Neural progenitor cell (in vitro differentiated cells): ENCODE measurements at regions not wholly inside any gene's neighbourhood (a gene's known extent, or its start where the extent isn't known, plus 50 kb on each side); places are given as distances from the start of the nearest gene placed in this dataset.

Experiments used
- DNase-seq: peaks from one replicate; pipeline ENCODE4 v3.0.0-alpha.2; 2016; ENCODE audit warnings: low spot score
- H2AFZ ChIP-seq: fragments of 200-600 bp; sonication (generic); replicated peaks from 2 replicates; pipeline ENCODE4 v1.6.1; 2016; ENCODE audit warnings: antibody characterized with exemption
- H3F3A ChIP-seq: fragments of 200-600 bp; sonication (generic); 2 replicates; pipeline ENCODE4 v1.6.1; 2016; ENCODE audit warnings: antibody characterized with exemption, low read depth
- H3K27ac ChIP-seq: fragments of 200-600 bp; sonication (generic); 2 replicates; pipeline ENCODE4 v1.5.1; 2016; ENCODE audit warnings: mild to moderate bottlenecking
- H3K27me3 ChIP-seq: fragments of 200-600 bp; sonication (generic); 2 replicates; pipeline ENCODE4 v1.6.1; 2016; ENCODE audit warnings: mild to moderate bottlenecking, moderate library complexity
- H3K36me3 ChIP-seq: fragments of 200-600 bp; sonication (generic); 2 replicates; pipeline ENCODE4 v1.5.1; 2016
- H3K4me1 ChIP-seq: fragments of 200-600 bp; sonication (generic); 2 replicates; pipeline ENCODE4 v1.6.1; 2016; ENCODE audit warnings: mixed run types
- H3K4me2 ChIP-seq: fragments of 200-600 bp; sonication (generic); 2 replicates; pipeline ENCODE4 v1.6.1; 2016
- H3K4me3 ChIP-seq: fragments of 200-600 bp; sonication (generic); 2 replicates; pipeline ENCODE4 v1.5.1; 2016
- H3K79me2 ChIP-seq: fragments of 200-600 bp; sonication (generic); 2 replicates; pipeline ENCODE4 v1.6.1; 2016; ENCODE audit warnings: low read depth
- H3K9ac ChIP-seq: fragments of 200-600 bp; sonication (generic); 2 replicates; pipeline ENCODE4 v1.6.1; 2016
- H3K9me3 ChIP-seq: fragments of 200-600 bp; sonication (generic); 2 replicates; pipeline ENCODE4 v1.5.1; 2016; ENCODE audit warnings: low read depth
- H4K20me1 ChIP-seq: fragments of 200-600 bp; sonication (generic); 2 replicates; pipeline ENCODE4 v1.6.1; 2016; ENCODE audit warnings: low read depth
- H3K27ac Mint-ChIP-seq: 3 replicates; pipeline ENCODE4 v1.8.0; 2021; ENCODE audit warnings: mixed read lengths
- H3K27me3 Mint-ChIP-seq: 2 replicates; pipeline ENCODE4 v1.8.0; 2022; ENCODE audit warnings: low read depth, mild to moderate bottlenecking, inconsistent platforms, moderate library complexity, mixed read lengths; ENCODE audit not compliant: insufficient read depth
- H3K36me3 Mint-ChIP-seq: 3 replicates; pipeline ENCODE4 v1.8.0; 2021; ENCODE audit warnings: mixed read lengths
- H3K4me1 Mint-ChIP-seq: 3 replicates; pipeline ENCODE4 v1.8.0; 2021; ENCODE audit warnings: mixed read lengths
- H3K4me3 Mint-ChIP-seq: 3 replicates; pipeline ENCODE4 v1.8.0; 2021; ENCODE audit warnings: mild to moderate bottlenecking, moderate library complexity, mixed read lengths
- H3K9me3 Mint-ChIP-seq: 3 replicates; pipeline ENCODE4 v1.8.0; 2020; ENCODE audit warnings: mixed read lengths
- EZH2 ChIP-seq: fragments of 200-600 bp; sonication (generic); IDR thresholded peaks from 2 replicates; pipeline ENCODE4 v1.6.1; 2017; ENCODE audit warnings: antibody characterized with exemption, mild to moderate bottlenecking, moderate library complexity
- EZH2phosphoT487 ChIP-seq: fragments of 200-600 bp; sonication (generic); IDR thresholded peaks from 2 replicates; pipeline ENCODE4 v1.6.1; 2017; ENCODE audit warnings: antibody characterized with exemption
- TF ChIP-seq, protein P1 (sequence below): fragments of 200-600 bp; sonication (generic); IDR thresholded peaks from 2 replicates; pipeline ENCODE4 v1.5.1; 2017; ENCODE audit warnings: antibody characterized with exemption, mild to moderate bottlenecking

- no peak overlapping the region for H3K4me3 ChIP-seq
- Mint-ChIP-seq H3K27ac (peak overlapping the region; percentile 19), H3K27me3 (peaks cover 7% of the 10 kb centered on the region), H3K4me1 (peaks cover 13% of the 10 kb centered on the region), H3K36me3 (peaks cover 7% of the 10 kb centered on the region), H3K4me3 (no peak overlapping the region), H3K9me3 (peaks cover 15% of the 10 kb centered on the region)
- H3K4me2 ChIP-seq = no peak overlapping the region
- H3K27me3 ChIP-seq = no peaks in the 10 kb centered on the region
- TF ChIP-seq EZH2phosphoT487 (no peak), EZH2 (no peak)
- TF ChIP-seq, protein P1, sequence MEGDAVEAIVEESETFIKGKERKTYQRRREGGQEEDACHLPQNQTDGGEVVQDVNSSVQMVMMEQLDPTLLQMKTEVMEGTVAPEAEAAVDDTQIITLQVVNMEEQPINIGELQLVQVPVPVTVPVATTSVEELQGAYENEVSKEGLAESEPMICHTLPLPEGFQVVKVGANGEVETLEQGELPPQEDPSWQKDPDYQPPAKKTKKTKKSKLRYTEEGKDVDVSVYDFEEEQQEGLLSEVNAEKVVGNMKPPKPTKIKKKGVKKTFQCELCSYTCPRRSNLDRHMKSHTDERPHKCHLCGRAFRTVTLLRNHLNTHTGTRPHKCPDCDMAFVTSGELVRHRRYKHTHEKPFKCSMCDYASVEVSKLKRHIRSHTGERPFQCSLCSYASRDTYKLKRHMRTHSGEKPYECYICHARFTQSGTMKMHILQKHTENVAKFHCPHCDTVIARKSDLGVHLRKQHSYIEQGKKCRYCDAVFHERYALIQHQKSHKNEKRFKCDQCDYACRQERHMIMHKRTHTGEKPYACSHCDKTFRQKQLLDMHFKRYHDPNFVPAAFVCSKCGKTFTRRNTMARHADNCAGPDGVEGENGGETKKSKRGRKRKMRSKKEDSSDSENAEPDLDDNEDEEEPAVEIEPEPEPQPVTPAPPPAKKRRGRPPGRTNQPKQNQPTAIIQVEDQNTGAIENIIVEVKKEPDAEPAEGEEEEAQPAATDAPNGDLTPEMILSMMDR = no peak
- no peaks in the 10 kb centered on the region for H3K9me3 ChIP-seq
- H3F3A ChIP-seq = no peaks in the 10 kb centered on the region
- DNase-seq = no peak
- H3K9ac ChIP-seq = no peak overlapping the region
- no peaks in the 10 kb centered on the region for H3K36me3 ChIP-seq
- no peak overlapping the region for H3K27ac ChIP-seq
- no peaks in the 10 kb centered on the region for H4K20me1 ChIP-seq
- no peak overlapping the region for H2AFZ ChIP-seq
- no peaks in the 10 kb centered on the region for H3K4me1 ChIP-seq
- H3K79me2 ChIP-seq = no peaks in the 10 kb centered on the region
Observed at GRCh38 chr2:79292239-79292957, 132.8 kb upstream of the REG3A start.

DNA sequence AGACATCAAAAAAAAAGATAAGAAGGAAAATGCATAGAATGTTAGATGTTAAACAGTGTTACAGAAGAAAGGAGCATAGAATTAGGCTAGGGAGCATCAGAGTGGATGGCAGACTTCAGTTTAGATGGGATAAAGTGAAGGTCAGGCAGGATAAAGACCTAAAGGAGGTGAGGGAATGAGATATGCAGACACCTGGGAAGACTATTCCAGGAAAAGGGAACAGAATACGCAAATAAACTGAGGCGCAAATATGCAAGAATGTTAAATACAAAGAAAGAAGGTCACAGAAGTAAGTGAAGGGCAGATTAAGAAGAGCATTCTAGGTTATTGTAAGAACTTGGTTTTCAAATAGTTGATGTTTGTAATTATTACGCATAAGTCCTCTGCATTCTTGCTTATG lies 116.3 kb upstream of the REG3A start:
- no peak overlapping the region for H3K4me3 Mint-ChIP-seq
- Histone ChIP-seq H2AFZ (no peak overlapping the region), H3F3A (no peaks in the 10 kb centered on the region), H4K20me1 (no peaks in the 10 kb centered on the region), H3K27ac (no peak overlapping the region), H3K4me3 (no peak overlapping the region), H3K4me1 (no peaks in the 10 kb centered on the region), H3K9me3 (no peaks in the 10 kb centered on the region), H3K9ac (no peak overlapping the region), H3K36me3 (no peaks in the 10 kb centered on the region), H3K27me3 (no peaks in the 10 kb centered on the region), H3K4me2 (no peak overlapping the region), H3K79me2 (no peaks in the 10 kb centered on the region)
- H3K9me3 Mint-ChIP-seq = peaks cover 11% of the 10 kb centered on the region
- H3K27ac Mint-ChIP-seq = no peak overlapping the region
- H3K36me3 Mint-ChIP-seq = no peaks in the 10 kb centered on the region
- TF ChIP-seq EZH2phosphoT487 (no peak), EZH2 (no peak)
- TF ChIP-seq, protein P1 = no peak
- no peaks in the 10 kb centered on the region for H3K27me3 Mint-ChIP-seq
- peaks cover 12% of the 10 kb centered on the region for H3K4me1 Mint-ChIP-seq
- DNase-seq = no peak

GRCh38 chr2:79275197-79275596 lies 115.6 kb upstream of the REG3A start:
- Histone ChIP-seq H3K27me3 (no peaks in the 10 kb centered on the region), H2AFZ (no peak overlapping the region), H3K4me1 (no peaks in the 10 kb centered on the region), H3K27ac (no peak overlapping the region), H3K4me2 (no peak overlapping the region), H3K9me3 (no peaks in the 10 kb centered on the region), H3K9ac (no peak overlapping the region), H3K4me3 (no peak overlapping the region), H4K20me1 (no peaks in the 10 kb centered on the region), H3K36me3 (no peaks in the 10 kb centered on the region), H3F3A (no peaks in the 10 kb centered on the region), H3K79me2 (no peaks in the 10 kb centered on the region)
- H3K9me3 Mint-ChIP-seq = peaks cover 11% of the 10 kb centered on the region
- TF ChIP-seq, protein P1 = peak; percentile 48
- TF ChIP-seq EZH2phosphoT487 (no peak), EZH2 (no peak)
- no peak for DNase-seq
- peaks cover 18% of the 10 kb centered on the region for H3K4me1 Mint-ChIP-seq
- H3K27me3 Mint-ChIP-seq = peaks cover 2% of the 10 kb centered on the region
- H3K27ac Mint-ChIP-seq = no peak overlapping the region
- no peaks in the 10 kb centered on the region for H3K36me3 Mint-ChIP-seq
- no peak overlapping the region for H3K4me3 Mint-ChIP-seq
